ENCODE measurements at regions not wholly inside any gene's neighbourhood (a gene's known extent, or its start where the extent isn't known, plus 50 kb on each side); places are given as distances from the start of the nearest gene placed in this dataset.

DNA sequence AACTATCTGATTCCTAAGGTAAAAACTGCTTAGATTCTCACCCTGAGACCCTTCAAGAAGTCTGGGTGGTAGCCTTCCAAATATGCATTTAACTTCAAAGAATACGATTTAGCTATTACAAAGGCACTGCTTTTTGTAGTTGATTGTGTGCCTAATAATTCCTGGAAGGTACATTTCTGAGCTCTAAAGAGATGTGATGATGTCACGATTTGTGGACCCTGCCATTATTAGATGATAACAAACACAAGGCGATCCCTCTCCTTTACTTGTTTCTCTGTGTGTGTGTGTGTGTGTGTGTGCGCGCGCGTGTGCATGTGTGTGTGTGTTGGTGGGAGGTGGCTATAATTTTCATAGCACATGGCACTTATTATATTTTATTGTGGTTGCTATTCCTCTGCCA, 70.9 kb downstream of the TFPI2 start:
- Histone ChIP-seq H3K27me3 (ENCODE audit: insufficient read depth, poor library complexity, severe bottlenecking) (no peaks in the 10 kb centered on the region), H3K27ac (replicated peaks) (no peak overlapping the region), H3K4me3 (replicated peaks; ENCODE audit: insufficient read depth, low read length) (no peak overlapping the region)
- TF ChIP-seq, protein P1, sequence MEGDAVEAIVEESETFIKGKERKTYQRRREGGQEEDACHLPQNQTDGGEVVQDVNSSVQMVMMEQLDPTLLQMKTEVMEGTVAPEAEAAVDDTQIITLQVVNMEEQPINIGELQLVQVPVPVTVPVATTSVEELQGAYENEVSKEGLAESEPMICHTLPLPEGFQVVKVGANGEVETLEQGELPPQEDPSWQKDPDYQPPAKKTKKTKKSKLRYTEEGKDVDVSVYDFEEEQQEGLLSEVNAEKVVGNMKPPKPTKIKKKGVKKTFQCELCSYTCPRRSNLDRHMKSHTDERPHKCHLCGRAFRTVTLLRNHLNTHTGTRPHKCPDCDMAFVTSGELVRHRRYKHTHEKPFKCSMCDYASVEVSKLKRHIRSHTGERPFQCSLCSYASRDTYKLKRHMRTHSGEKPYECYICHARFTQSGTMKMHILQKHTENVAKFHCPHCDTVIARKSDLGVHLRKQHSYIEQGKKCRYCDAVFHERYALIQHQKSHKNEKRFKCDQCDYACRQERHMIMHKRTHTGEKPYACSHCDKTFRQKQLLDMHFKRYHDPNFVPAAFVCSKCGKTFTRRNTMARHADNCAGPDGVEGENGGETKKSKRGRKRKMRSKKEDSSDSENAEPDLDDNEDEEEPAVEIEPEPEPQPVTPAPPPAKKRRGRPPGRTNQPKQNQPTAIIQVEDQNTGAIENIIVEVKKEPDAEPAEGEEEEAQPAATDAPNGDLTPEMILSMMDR (IDR thresholded peaks at IDR 0.05; ENCODE audit: insufficient read depth, low read length): no peak
- TF ChIP-seq, protein P2, sequence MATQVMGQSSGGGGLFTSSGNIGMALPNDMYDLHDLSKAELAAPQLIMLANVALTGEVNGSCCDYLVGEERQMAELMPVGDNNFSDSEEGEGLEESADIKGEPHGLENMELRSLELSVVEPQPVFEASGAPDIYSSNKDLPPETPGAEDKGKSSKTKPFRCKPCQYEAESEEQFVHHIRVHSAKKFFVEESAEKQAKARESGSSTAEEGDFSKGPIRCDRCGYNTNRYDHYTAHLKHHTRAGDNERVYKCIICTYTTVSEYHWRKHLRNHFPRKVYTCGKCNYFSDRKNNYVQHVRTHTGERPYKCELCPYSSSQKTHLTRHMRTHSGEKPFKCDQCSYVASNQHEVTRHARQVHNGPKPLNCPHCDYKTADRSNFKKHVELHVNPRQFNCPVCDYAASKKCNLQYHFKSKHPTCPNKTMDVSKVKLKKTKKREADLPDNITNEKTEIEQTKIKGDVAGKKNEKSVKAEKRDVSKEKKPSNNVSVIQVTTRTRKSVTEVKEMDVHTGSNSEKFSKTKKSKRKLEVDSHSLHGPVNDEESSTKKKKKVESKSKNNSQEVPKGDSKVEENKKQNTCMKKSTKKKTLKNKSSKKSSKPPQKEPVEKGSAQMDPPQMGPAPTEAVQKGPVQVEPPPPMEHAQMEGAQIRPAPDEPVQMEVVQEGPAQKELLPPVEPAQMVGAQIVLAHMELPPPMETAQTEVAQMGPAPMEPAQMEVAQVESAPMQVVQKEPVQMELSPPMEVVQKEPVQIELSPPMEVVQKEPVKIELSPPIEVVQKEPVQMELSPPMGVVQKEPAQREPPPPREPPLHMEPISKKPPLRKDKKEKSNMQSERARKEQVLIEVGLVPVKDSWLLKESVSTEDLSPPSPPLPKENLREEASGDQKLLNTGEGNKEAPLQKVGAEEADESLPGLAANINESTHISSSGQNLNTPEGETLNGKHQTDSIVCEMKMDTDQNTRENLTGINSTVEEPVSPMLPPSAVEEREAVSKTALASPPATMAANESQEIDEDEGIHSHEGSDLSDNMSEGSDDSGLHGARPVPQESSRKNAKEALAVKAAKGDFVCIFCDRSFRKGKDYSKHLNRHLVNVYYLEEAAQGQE (IDR thresholded peaks at IDR 0.05; ENCODE audit: insufficient replicate concordance, low read depth): no peak
- no peak for TF ChIP-seq POLR2AphosphoS5 (IDR thresholded peaks at IDR 0.05; ENCODE audit: low read depth)
- TF ChIP-seq SPI1 (IDR thresholded peaks at IDR 0.05; ENCODE audit: borderline replicate concordance, low read depth): no peak
- TF ChIP-seq GABPA (IDR thresholded peaks at IDR 0.05; ENCODE audit: low read depth): no peak
- DNase-seq (ENCODE audit: low read depth in 1 of 2, low spot score in 1 of 2): no peak

DNA sequence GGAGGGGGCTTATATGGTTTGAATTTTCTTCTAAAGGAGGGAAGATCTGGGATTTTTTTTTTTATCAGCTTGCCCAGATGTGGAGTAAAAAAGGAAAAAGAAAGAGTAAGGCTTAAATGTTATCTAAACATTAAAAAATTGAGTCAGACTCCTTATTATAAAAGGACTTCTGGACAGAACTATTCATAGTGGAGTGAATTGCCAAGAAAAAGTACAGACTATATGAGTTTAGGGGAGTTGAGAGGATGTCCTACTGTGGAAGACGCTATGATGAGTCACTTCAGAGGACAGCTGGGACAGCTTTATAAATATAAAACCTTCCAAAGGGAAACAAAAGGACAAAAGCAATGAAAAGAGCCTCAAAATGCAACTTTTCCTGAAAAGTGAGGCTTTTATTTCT, 73.0 kb downstream of the TFPI2 start:
- DNase-seq (ENCODE audit: low read depth in 1 of 2, low spot score in 1 of 2): no peak
- Histone ChIP-seq H3K27ac (replicated peaks) (no peak overlapping the region), H3K27me3 (ENCODE audit: insufficient read depth, poor library complexity, severe bottlenecking) (no peaks in the 10 kb centered on the region), H3K4me3 (replicated peaks; ENCODE audit: insufficient read depth, low read length) (no peak overlapping the region)
- TF ChIP-seq, protein P2 (IDR thresholded peaks at IDR 0.05; ENCODE audit: insufficient replicate concordance, low read depth): no peak
- TF ChIP-seq SPI1 (IDR thresholded peaks at IDR 0.05; ENCODE audit: borderline replicate concordance, low read depth) (no peak), GABPA (IDR thresholded peaks at IDR 0.05; ENCODE audit: low read depth) (no peak), POLR2AphosphoS5 (IDR thresholded peaks at IDR 0.05; ENCODE audit: low read depth) (no peak)
- TF ChIP-seq, protein P1 (IDR thresholded peaks at IDR 0.05; ENCODE audit: insufficient read depth, low read length): no peak

DNA sequence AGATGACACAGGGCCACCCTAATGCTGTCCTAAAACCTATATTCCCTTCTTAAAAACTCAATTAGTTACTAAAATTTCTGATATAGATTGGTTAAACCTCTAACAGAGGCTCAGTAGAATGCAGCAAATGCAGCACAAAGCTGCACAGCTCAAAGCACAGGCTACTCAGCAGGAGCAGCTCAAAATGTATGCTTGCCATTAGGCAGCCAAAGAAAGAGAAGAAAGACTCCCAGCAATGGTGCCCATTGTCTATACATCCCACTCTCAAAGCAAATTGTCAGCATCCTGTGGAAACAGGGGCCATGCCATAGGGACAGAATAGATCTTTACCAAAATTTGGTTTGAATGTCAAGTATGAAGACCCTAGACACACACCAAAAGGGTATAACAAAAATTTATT, 73.5 kb downstream of the TFPI2 start:
- TF ChIP-seq POLR2AphosphoS5 (IDR thresholded peaks at IDR 0.05; ENCODE audit: low read depth): no peak
- no peak for TF ChIP-seq SPI1 (IDR thresholded peaks at IDR 0.05; ENCODE audit: borderline replicate concordance, low read depth)
- TF ChIP-seq, protein P2 (IDR thresholded peaks at IDR 0.05; ENCODE audit: insufficient replicate concordance, low read depth): no peak
- TF ChIP-seq, protein P1 (IDR thresholded peaks at IDR 0.05; ENCODE audit: insufficient read depth, low read length): no peak
- TF ChIP-seq GABPA (IDR thresholded peaks at IDR 0.05; ENCODE audit: low read depth): no peak
- Histone ChIP-seq H3K4me3 (replicated peaks; ENCODE audit: insufficient read depth, low read length) (no peak overlapping the region), H3K27ac (replicated peaks) (no peak overlapping the region), H3K27me3 (ENCODE audit: insufficient read depth, poor library complexity, severe bottlenecking) (no peaks in the 10 kb centered on the region)
- DNase-seq (ENCODE audit: low read depth in 1 of 2, low spot score in 1 of 2): no peak

Measured in HL-60 (cell line).